ENCODE measurements at regions not wholly inside any gene's neighbourhood (a gene's known extent, or its start where the extent isn't known, plus 50 kb on each side); places are given as distances from the start of the nearest gene placed in this dataset.

DNA sequence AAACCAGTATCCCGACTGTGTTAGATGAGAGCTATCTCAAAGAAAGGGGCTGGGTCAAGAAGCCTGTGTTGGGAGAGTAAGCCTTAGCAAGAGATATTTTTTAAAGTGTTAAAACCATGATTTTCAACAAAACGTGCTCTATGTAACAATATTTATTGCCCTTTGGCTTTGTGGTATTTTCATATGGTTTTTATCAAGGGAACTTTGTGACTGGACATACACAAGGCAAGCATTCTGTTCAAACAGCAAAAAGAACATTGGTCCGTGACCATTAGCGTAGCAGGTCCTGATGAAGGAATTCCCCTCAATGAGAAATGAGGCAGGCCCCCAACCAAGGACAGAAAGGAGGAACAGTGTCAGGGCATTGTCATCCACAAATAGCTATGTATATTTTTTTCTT, 222.6 kb downstream of the MYLK4 start (continued):
- TF ChIP-seq ZBTB39 (CRISPR knock-in tag; IDR thresholded peaks at IDR 0.05) (no peak), ASH2L (IDR thresholded peaks at IDR 0.05; ENCODE audit: insufficient read length, low read depth, low read length) (no peak)

DNA sequence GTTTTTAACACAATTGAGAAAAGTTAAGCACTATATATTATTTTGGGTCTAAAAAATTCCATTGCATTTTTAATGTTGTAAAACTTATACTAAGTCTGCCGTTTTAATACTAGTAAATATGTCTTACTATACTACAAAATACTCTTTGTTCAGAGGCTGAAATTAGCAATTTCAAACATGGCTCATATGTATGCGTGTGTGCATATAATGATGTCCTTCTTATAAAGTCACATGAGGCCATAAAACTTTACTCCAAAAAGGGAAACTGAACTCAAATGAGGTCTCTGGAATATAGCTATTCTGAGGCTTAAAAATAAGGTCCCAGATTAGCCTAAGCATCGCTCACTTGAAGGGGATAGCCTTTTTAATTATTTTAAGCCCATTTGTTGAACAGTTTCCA, 224.0 kb downstream of the MYLK4 start:
- WGBS (ENCODE audit: low lambda C conversion rate), result 30% methylated on average over 3 of the region's 3 CpGs
- peaks cover 8% of the 10 kb centered on the region for H3K9me3 ChIP-seq (ENCODE audit: low read length)
- FAIRE-seq, result no peak
- CTCF ChIA-PET (ENCODE audit: low intra/inter-chr PET ratio, low total read pairs), result no interaction called here
- no peak for ATAC-seq
- POLR2A ChIA-PET, result interaction anchor here (2.7 kb wide), 1 partner anchor 11 kb away, joined by 8 read pairs; no protein-coding TSS in a partner anchor
- H3K36me3 ChIP-seq (replicated peaks in 1 of 2; ENCODE audit: control insufficient read depth in 1 of 2, insufficient read depth in 2 of 2, low read length in 2 of 2), result no peaks in the 10 kb centered on the region
- no TSS peak for BruUV-seq (replicated peaks)
- no peak overlapping the region for H3K27ac ChIP-seq (ENCODE audit: extremely low read length, insufficient read depth, low read length)
- intact Hi-C loops (cut with micrococcal nuclease; ENCODE audit: unreplicated experiment) (no loop called here), in situ Hi-C loops (cut with HindIII; ENCODE audit: extremely low pct_ligation_motif_present, low pct_unique_long_range_greater_than_20kb) (no loop called here)
- no peak overlapping the region for H2AFZ ChIP-seq (ENCODE audit: low read length)
- no peak overlapping the region for H3K4me2 ChIP-seq (ENCODE audit: low read depth, low read length)
- H4K20me1 ChIP-seq (ENCODE audit: insufficient read depth, low read length), result no peaks in the 10 kb centered on the region
- TF ChIP-seq SOX5 (CRISPR knock-in tag; IDR thresholded peaks at IDR 0.05; ENCODE audit: borderline replicate concordance) (no peak), ZNF280B (CRISPR knock-in tag; IDR thresholded peaks at IDR 0.05; ENCODE audit: borderline replicate concordance) (no peak), ISL2 (CRISPR knock-in tag; IDR thresholded peaks at IDR 0.05) (no peak), ZBTB42 (CRISPR knock-in tag; IDR thresholded peaks at IDR 0.05) (no peak)
- TF ChIP-seq, protein P1, sequence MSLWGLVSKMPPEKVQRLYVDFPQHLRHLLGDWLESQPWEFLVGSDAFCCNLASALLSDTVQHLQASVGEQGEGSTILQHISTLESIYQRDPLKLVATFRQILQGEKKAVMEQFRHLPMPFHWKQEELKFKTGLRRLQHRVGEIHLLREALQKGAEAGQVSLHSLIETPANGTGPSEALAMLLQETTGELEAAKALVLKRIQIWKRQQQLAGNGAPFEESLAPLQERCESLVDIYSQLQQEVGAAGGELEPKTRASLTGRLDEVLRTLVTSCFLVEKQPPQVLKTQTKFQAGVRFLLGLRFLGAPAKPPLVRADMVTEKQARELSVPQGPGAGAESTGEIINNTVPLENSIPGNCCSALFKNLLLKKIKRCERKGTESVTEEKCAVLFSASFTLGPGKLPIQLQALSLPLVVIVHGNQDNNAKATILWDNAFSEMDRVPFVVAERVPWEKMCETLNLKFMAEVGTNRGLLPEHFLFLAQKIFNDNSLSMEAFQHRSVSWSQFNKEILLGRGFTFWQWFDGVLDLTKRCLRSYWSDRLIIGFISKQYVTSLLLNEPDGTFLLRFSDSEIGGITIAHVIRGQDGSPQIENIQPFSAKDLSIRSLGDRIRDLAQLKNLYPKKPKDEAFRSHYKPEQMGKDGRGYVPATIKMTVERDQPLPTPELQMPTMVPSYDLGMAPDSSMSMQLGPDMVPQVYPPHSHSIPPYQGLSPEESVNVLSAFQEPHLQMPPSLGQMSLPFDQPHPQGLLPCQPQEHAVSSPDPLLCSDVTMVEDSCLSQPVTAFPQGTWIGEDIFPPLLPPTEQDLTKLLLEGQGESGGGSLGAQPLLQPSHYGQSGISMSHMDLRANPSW (CRISPR knock-in tag; IDR thresholded peaks at IDR 0.05; ENCODE audit: borderline replicate concordance), result no peak
- TF ChIP-seq, protein P2, sequence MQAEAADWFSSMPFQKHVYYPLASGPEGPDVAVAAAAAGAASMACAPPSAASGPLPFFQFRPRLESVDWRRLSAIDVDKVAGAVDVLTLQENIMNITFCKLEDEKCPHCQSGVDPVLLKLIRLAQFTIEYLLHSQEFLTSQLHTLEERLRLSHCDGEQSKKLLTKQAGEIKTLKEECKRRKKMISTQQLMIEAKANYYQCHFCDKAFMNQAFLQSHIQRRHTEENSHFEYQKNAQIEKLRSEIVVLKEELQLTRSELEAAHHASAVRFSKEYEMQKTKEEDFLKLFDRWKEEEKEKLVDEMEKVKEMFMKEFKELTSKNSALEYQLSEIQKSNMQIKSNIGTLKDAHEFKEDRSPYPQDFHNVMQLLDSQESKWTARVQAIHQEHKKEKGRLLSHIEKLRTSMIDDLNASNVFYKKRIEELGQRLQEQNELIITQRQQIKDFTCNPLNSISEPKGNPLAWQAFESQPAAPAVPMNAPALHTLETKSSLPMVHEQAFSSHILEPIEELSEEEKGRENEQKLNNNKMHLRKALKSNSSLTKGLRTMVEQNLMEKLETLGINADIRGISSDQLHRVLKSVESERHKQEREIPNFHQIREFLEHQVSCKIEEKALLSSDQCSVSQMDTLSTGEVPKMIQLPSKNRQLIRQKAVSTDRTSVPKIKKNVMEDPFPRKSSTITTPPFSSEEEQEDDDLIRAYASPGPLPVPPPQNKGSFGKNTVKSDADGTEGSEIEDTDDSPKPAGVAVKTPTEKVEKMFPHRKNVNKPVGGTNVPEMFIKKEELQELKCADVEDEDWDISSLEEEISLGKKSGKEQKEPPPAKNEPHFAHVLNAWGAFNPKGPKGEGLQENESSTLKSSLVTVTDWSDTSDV (CRISPR knock-in tag; IDR thresholded peaks at IDR 0.05), result no peak
- H3K9ac ChIP-seq (ENCODE audit: insufficient read depth, low read depth, low read length), result no peak overlapping the region
- no peak overlapping the region for H3K4me3 ChIP-seq (replicated peaks in 1 of 3; ENCODE audit: insufficient read depth in 1 of 3, low read depth in 2 of 3, low read length in 3 of 3)
- peaks cover 0 to 6% of the 10 kb centered on the region in 2 experiments; a peak in 2 of 5 replicates for H3K27me3 ChIP-seq (ENCODE audit: control insufficient read depth in 1 of 2, insufficient read depth in 2 of 2, low read length in 2 of 2)
- DNase-seq (ENCODE audit: low spot score), result no peak
- H3K79me2 ChIP-seq (ENCODE audit: insufficient read depth, low read length), result no peaks in the 10 kb centered on the region
- peaks cover 7% of the 10 kb centered on the region; the same call in 1 of the 2 replicates for H3K4me1 ChIP-seq (ENCODE audit: insufficient read depth, low read length)
